Anterior cingulate cortex (tissue), 58 donors: ENCODE measurements at regions not wholly inside any gene's neighbourhood (a gene's known extent, or its start where the extent isn't known, plus 50 kb on each side); places are given as distances from the start of the nearest gene placed in this dataset.
A peak's percentile ranks its signal among the peaks of the same experiment; 100 is the strongest.

Source experiments
- DNase-seq, 58 donors: peaks; one replicate each; lab custom pipeline; 2025; lab: John Stamatoyannopoulos, UW

- DNase-seq, result no peak
Measured at GRCh38 chr15:93894438-93895036, 336.8 kb upstream of the MCTP2 start.

- no peak for DNase-seq
Measured at GRCh38 chr15:93887151-93887550, 344.2 kb upstream of the MCTP2 start.

GRCh38 chr15:93882779-93883178, 348.6 kb upstream of the MCTP2 start:
- no peak for DNase-seq

GRCh38 chr15:93882141-93882540, 349.2 kb upstream of the MCTP2 start:
- no peak for DNase-seq

- no peak for DNase-seq
Measured at GRCh38 chr15:93881310-93881709, 350.1 kb upstream of the MCTP2 start.

GRCh38 chr15:93880358-93880757, 351.0 kb upstream of the MCTP2 start:
- DNase-seq, result no peak

- DNase-seq, result no peak
Measured at GRCh38 chr15:93870583-93870982, 360.8 kb upstream of the MCTP2 start.

- DNase-seq, result no peak
Measured at GRCh38 chr15:93866948-93867347, 364.4 kb upstream of the MCTP2 start.

GRCh38 chr15:93866476-93866875, 364.9 kb upstream of the MCTP2 start:
- no peak for DNase-seq

GRCh38 chr15:93865586-93865985, 365.8 kb upstream of the MCTP2 start:
- no peak for DNase-seq

GRCh38 chr15:93862791-93863190, 368.6 kb upstream of the MCTP2 start:
- DNase-seq, result peak in 8 of 58 donors; percentile 1 to 56 (median 11)

GRCh38 chr15:93861956-93862741, 369.2 kb upstream of the MCTP2 start:
- peak in 1 of 58 donors; percentile 10 for DNase-seq

- no peak for DNase-seq
Measured at GRCh38 chr15:93861413-93861812, 369.9 kb upstream of the MCTP2 start.

- DNase-seq, result no peak
Measured at GRCh38 chr15:93860701-93861100, 370.7 kb upstream of the MCTP2 start.

GRCh38 chr15:93859176-93859575, 372.2 kb upstream of the MCTP2 start:
- no peak for DNase-seq

GRCh38 chr15:93855181-93855826, 376.1 kb upstream of the MCTP2 start:
- DNase-seq, result no peak

GRCh38 chr15:93854088-93854487, 377.3 kb upstream of the MCTP2 start:
- no peak for DNase-seq

GRCh38 chr15:93852761-93853160, 378.6 kb upstream of the MCTP2 start:
- no peak for DNase-seq

- no peak for DNase-seq
Measured at GRCh38 chr15:93848490-93848889, 382.9 kb upstream of the MCTP2 start.

GRCh38 chr15:93848076-93848475, 383.3 kb upstream of the MCTP2 start:
- no peak for DNase-seq

GRCh38 chr15:93846148-93846547, 385.2 kb upstream of the MCTP2 start:
- DNase-seq, result no peak

- no peak for DNase-seq
Measured at GRCh38 chr15:93837450-93837849, 393.9 kb upstream of the MCTP2 start.
